CD4-positive, alpha-beta memory T cell (primary cell): ENCODE measurements at regions not wholly inside any gene's neighbourhood (a gene's known extent, or its start where the extent isn't known, plus 50 kb on each side); places are given as distances from the start of the nearest gene placed in this dataset.

Experiments
- CTCF ChIA-PET: fragments of 350-600 bp; sonication (Branson Sonifier 250); formaldehyde crosslinking; loops from one replicate; lab custom pipeline; 2021; ENCODE audit warnings: inconsistent platforms; ENCODE audit not compliant: partially characterized antibody; lab: Charles Lee
- POLR2A ChIA-PET: fragments of 350-600 bp; sonication (Branson Sonifier 250); formaldehyde crosslinking; loops from one replicate; lab custom pipeline; 2021; ENCODE audit not compliant: partially characterized antibody; lab: Charles Lee
- DNase-seq, 5 donors: peaks; one replicate each; pipeline versions ENCODE4 v3.0.0 to v3.0.0-alpha.2; 2020 to 2022; ENCODE audit warnings: mixed read lengths in 1 of 5
- H3K27ac ChIP-seq: one replicate; pipeline ENCODE4 v1.7.0; 2013; ENCODE audit warnings: low read depth, low read length
- H3K27me3 ChIP-seq: 2 replicates; pipeline ENCODE4 v1.7.0; 2013; ENCODE audit warnings: mild to moderate bottlenecking, low read length, moderate library complexity; ENCODE audit not compliant: insufficient read depth
- H3K36me3 ChIP-seq: 2 replicates; pipeline ENCODE4 v1.7.0; 2013; ENCODE audit warnings: mild to moderate bottlenecking, low read length, moderate library complexity; ENCODE audit not compliant: insufficient read depth
- H3K4me1 ChIP-seq: 2 replicates; pipeline ENCODE4 v1.7.0; 2013; ENCODE audit warnings: mild to moderate bottlenecking, low read length, moderate library complexity; ENCODE audit not compliant: insufficient read depth
- H3K4me3 ChIP-seq, 2 donors: one replicate each; pipeline ENCODE4 v1.7.0; 2013; ENCODE audit warnings: low read length in 2 of 2, mild to moderate bottlenecking in 1 of 2
- H3K9me3 ChIP-seq, 2 donors: one replicate each; pipeline ENCODE4 v1.7.0; 2013; ENCODE audit warnings: low read length in 2 of 2, control low read depth in 1 of 2; ENCODE audit not compliant: control insufficient read depth in 1 of 2
- H3K27ac Mint-ChIP-seq, 7 donors: one replicate each; pipeline ENCODE4 v1.8.0; 2020 to 2021; ENCODE audit warnings: mixed read lengths in 7 of 7, mild to moderate bottlenecking in 6 of 7, inconsistent platforms in 3 of 7, moderate library complexity in 3 of 7
- H3K27me3 Mint-ChIP-seq, 2 donors: one replicate each; pipeline ENCODE4 v1.8.0; 2020 to 2021; ENCODE audit warnings: mixed read lengths in 2 of 2
- H3K36me3 Mint-ChIP-seq, 2 donors: one replicate each; pipeline ENCODE4 v1.8.0; 2020 to 2021; ENCODE audit warnings: mixed read lengths in 2 of 2, inconsistent platforms in 1 of 2, mild to moderate bottlenecking in 1 of 2
- H3K4me1 Mint-ChIP-seq, 4 donors: one replicate each; pipeline ENCODE4 v1.8.0; 2020 to 2021; ENCODE audit warnings: mixed read lengths in 4 of 4, mild to moderate bottlenecking in 1 of 4
- H3K4me3 Mint-ChIP-seq, 8 donors: one replicate each; pipeline ENCODE4 v1.8.0; 2020 to 2021; ENCODE audit warnings: mixed read lengths in 8 of 8, mild to moderate bottlenecking in 7 of 8, moderate library complexity in 6 of 8, inconsistent platforms in 3 of 8
- H3K9me3 Mint-ChIP-seq, 8 donors: one replicate each; pipeline ENCODE4 v1.8.0; 2020 to 2021; ENCODE audit warnings: mixed read lengths in 8 of 8, mild to moderate bottlenecking in 5 of 8, inconsistent platforms in 3 of 8, moderate library complexity in 1 of 8
- intact Hi-C: fragments of 100-400 bp; cut with micrococcal nuclease; formaldehyde crosslinking; loops from one replicate; pipeline ENCODE4 v1.15.1; 2023

DNA sequence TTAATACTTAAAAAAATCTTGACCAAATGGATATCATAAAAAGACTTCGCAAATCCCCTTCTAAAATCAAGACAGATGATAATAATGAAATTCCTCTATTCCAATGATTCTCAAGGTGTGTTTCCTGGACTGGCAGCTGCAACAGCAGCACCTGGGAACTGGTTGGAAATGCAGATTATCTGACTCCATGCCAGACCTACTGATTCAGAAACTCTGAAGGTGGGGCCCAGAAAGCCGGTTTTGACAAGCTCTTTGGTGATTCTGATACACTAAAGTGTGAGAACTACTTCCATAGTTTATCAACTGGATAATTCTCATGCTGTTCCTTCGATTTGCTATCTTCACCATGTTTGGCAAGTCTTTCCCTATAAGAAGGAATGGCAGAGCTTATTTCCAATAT, 252.1 kb downstream of the COL12A1 start:
- POLR2A ChIA-PET = no interaction called here
- no peak overlapping the region for H3K27ac Mint-ChIP-seq
- peaks cover 0 to 5% (median 2%) of the 10 kb centered on the region in 8 donors for H3K9me3 Mint-ChIP-seq
- H3K4me1 ChIP-seq = no peaks in the 10 kb centered on the region
- CTCF ChIA-PET = no interaction called here
- intact Hi-C loops = no loop called here
- H3K36me3 Mint-ChIP-seq = no peaks in the 10 kb centered on the region
- no peaks in the 10 kb centered on the region for H3K27me3 Mint-ChIP-seq
- no peaks in the 10 kb centered on the region for H3K27me3 ChIP-seq
- no peaks in the 10 kb centered on the region for H3K4me1 Mint-ChIP-seq
- H3K9me3 ChIP-seq = no peaks in the 10 kb centered on the region
- no peak overlapping the region for H3K27ac ChIP-seq
- H3K36me3 ChIP-seq = no peaks in the 10 kb centered on the region
- no peak overlapping the region for H3K4me3 ChIP-seq
- no peak overlapping the region for H3K4me3 Mint-ChIP-seq
- DNase-seq = no peak

DNA sequence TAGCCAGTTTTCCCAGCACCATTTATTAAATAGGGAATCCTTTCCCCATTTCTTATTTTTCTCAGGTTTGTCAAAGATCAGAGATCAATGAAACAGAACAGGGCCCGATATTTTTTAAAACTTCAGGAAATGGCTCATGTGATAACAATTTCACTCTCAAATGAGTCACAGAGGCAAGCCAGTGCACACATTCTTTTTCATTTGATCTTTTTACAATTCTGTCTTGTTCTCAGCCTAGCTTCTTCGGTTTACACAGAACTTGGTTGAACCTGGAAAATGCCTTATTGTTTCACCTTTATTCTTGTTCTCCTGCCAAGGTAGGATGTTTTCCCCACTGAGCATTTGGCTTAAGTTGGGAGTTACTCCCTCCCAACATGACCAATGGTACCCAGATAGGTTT, 258.9 kb downstream of the COL12A1 start:
- ChIA-PET POLR2A (no interaction called here), CTCF (no interaction called here)
- no peak overlapping the region for H3K27ac ChIP-seq
- H3K36me3 Mint-ChIP-seq = no peaks in the 10 kb centered on the region
- no peaks in the 10 kb centered on the region for H3K4me1 ChIP-seq
- DNase-seq = no peak
- peaks cover 0 to 4% (median 2%) of the 10 kb centered on the region in 8 donors for H3K9me3 Mint-ChIP-seq
- H3K36me3 ChIP-seq = no peaks in the 10 kb centered on the region
- H3K4me3 ChIP-seq = no peak overlapping the region
- H3K4me3 Mint-ChIP-seq = no peak overlapping the region
- no peaks in the 10 kb centered on the region for H3K27me3 ChIP-seq
- H3K27me3 Mint-ChIP-seq = no peaks in the 10 kb centered on the region
- H3K27ac Mint-ChIP-seq = no peak overlapping the region
- no peaks in the 10 kb centered on the region for H3K9me3 ChIP-seq
- no peaks in the 10 kb centered on the region for H3K4me1 Mint-ChIP-seq
- intact Hi-C loops = no loop called here

DNA sequence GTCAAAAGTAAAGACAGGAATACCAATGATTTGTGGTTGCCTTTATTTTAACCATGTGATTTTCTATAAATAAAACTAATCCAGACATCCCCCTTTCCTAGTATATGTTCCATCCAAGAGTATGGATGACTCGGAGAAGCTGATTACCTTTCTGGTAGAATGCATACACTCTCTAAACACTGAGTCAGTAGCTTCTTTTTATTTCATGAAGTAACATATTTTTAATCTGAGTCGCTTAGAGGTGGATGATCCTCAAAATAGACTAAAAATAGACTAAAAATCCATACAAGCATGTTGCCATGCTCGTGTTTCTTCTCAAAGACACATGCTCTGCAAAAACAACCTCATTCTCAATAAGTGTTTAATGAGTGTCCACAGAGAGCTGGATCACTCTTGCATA, 263.7 kb downstream of the COL12A1 start:
- Histone ChIP-seq H3K36me3 (no peaks in the 10 kb centered on the region), H3K27ac (no peak overlapping the region), H3K4me1 (no peaks in the 10 kb centered on the region), H3K4me3 (no peak overlapping the region), H3K9me3 (no peaks in the 10 kb centered on the region), H3K27me3 (no peaks in the 10 kb centered on the region)
- ChIA-PET POLR2A (no interaction called here), CTCF (no interaction called here)
- no peak for DNase-seq
- Mint-ChIP-seq H3K27ac (no peak overlapping the region), H3K4me1 (no peaks in the 10 kb centered on the region), H3K4me3 (no peak overlapping the region), H3K9me3 (peaks cover 0 to 4% (median 0%) of the 10 kb centered on the region in 8 donors), H3K36me3 (no peaks in the 10 kb centered on the region), H3K27me3 (no peaks in the 10 kb centered on the region)
- intact Hi-C loops = no loop called here

DNA sequence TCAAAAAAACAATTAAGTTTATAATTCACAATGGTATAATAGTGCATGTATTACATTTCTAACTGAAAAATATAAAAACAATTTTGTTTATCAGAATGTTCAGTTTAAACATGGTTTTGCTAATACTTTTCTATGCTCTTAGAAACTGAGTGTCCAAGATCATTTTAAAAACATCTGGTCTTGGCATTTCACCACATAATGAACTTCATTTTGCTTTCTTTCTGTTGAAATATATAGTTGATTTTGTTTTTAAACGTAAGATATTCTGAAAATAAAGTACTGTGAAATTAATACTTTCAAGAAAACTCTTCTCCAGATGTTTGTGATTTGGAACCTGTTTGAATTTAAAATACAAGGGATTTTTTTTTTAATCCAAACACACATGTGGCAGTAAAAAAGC, 264.4 kb downstream of the COL12A1 start:
- POLR2A ChIA-PET = no interaction called here

DNA sequence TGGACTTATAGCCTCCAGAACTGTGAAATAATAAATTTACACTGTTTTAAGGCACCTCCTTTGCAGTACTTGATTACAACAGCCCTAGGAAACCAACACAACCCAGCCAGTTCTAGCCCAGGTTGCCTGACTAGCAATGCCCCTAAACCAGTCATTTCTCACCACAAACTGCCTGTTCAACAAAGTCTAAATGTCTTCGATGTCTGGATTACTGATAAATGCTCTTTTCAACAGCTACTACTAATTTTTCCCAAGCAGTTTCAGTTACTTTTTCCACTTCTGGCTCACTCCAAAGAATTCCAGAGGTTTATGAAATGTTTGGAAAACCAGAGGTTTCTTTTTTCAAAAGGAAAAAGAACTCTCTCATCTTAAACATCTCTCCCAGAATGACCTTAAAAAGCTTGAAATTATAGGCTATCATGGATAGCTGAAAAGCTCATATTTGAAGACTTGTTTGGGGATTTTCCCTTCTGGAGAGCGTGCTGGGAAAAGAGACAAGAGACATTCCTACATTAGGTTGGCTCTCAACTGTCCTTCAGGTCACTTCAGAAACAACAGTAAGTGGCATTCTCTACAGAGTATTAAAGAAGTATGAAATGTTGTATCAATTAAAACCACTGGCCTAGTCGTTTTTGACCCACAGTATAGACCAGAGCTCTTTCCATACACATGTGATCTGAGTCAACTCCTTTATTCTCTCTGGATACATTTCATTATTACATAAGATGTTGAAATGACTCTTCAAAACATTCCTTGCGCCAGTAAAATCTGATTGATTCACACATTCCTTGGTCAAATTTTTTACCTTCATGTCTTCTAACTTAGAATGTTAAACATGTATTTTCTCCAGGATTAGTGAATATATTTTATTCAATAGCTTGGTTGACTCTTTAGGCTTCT, 265.9 kb downstream of the COL12A1 start:
- H3K36me3 ChIP-seq = no peaks in the 10 kb centered on the region
- ChIA-PET CTCF (no interaction called here), POLR2A (no interaction called here)
- intact Hi-C loops = no loop called here
- no peak overlapping the region for H3K4me3 ChIP-seq
- H3K27me3 ChIP-seq = no peaks in the 10 kb centered on the region
- peaks cover 0 to 5% (median 0%) of the 10 kb centered on the region in 8 donors for H3K9me3 Mint-ChIP-seq
- no peaks in the 10 kb centered on the region for H3K4me1 ChIP-seq
- no peak overlapping the region for H3K27ac ChIP-seq
- H3K36me3 Mint-ChIP-seq = no peaks in the 10 kb centered on the region
- H3K4me3 Mint-ChIP-seq = no peak overlapping the region
- no peaks in the 10 kb centered on the region for H3K27me3 Mint-ChIP-seq
- H3K4me1 Mint-ChIP-seq = no peaks in the 10 kb centered on the region
- H3K27ac Mint-ChIP-seq = no peak overlapping the region
- H3K9me3 ChIP-seq = no peaks in the 10 kb centered on the region
- no peak for DNase-seq

More for the DNA sequence above, 264.4 kb downstream of the COL12A1 start:
- Mint-ChIP-seq H3K4me1 (no peaks in the 10 kb centered on the region), H3K4me3 (no peak overlapping the region), H3K27ac (no peak overlapping the region), H3K36me3 (no peaks in the 10 kb centered on the region), H3K9me3 (peaks cover 0 to 5% (median 0%) of the 10 kb centered on the region in 8 donors), H3K27me3 (no peaks in the 10 kb centered on the region)
- intact Hi-C loops = no loop called here
- Histone ChIP-seq H3K27me3 (no peaks in the 10 kb centered on the region), H3K36me3 (no peaks in the 10 kb centered on the region), H3K27ac (no peak overlapping the region), H3K9me3 (no peaks in the 10 kb centered on the region), H3K4me3 (no peak overlapping the region), H3K4me1 (no peaks in the 10 kb centered on the region)
- CTCF ChIA-PET = no interaction called here
- no peak for DNase-seq

DNA sequence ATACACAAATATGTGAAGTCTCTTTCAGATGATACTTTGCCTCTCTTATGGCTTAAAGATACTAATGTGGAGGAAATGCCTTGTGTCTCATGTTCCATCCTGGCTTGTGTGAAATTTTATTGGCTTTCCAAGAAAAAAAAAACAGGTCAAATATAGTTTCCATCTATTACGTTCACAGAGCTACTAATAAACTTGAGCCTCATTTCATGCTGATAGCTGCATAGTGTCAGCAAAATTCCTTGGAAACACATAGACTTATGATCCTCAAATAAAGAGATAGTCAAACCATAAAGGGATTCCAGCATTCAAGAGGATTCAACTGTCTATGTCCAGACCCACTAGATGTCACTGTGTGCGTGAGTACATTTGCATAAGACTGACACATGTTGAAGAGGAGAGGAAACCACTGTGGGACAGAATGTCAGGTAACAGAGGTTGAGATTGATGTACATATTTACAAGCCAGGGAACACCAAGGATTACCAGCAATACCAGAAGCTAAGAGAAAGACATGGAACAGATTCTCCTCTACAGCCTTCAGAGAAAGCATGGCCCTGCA, 266.6 kb downstream of the COL12A1 start:
- CTCF ChIA-PET = no interaction called here
- Histone ChIP-seq H3K36me3 (no peaks in the 10 kb centered on the region), H3K4me3 (no peak overlapping the region), H3K27ac (no peak overlapping the region), H3K4me1 (no peaks in the 10 kb centered on the region), H3K27me3 (no peaks in the 10 kb centered on the region), H3K9me3 (no peaks in the 10 kb centered on the region)
- H3K27ac Mint-ChIP-seq = no peak overlapping the region
- H3K4me3 Mint-ChIP-seq = no peak overlapping the region
- no peaks in the 10 kb centered on the region for H3K4me1 Mint-ChIP-seq
- no peaks in the 10 kb centered on the region for H3K27me3 Mint-ChIP-seq
- peaks cover 0 to 5% (median under 1%) of the 10 kb centered on the region in 8 donors for H3K9me3 Mint-ChIP-seq
- intact Hi-C loops = no loop called here
- POLR2A ChIA-PET = no interaction called here
- H3K36me3 Mint-ChIP-seq = no peaks in the 10 kb centered on the region
- no peak for DNase-seq

DNA sequence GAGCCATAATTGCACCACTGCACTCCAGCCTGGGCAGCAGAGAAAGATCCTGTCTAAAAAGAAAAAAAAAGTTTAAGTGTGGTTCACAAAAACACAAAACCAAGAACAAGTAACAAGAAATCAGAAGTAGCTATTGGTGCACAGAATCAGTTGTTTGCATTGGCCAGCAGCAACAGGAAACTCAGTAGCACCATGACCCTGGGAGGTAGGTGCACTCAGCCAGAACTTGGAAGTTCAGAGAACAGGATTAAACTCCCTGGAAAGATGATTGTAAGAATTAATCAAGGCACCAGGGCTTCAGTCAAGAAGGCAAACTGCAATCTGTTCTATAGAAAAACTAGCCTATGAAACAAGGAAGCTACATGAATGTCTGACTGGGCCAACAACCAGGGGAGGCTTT, 267.9 kb downstream of the COL12A1 start:
- Histone ChIP-seq H3K27me3 (no peaks in the 10 kb centered on the region), H3K4me3 (no peak overlapping the region), H3K36me3 (no peaks in the 10 kb centered on the region), H3K9me3 (no peaks in the 10 kb centered on the region), H3K27ac (no peak overlapping the region), H3K4me1 (no peaks in the 10 kb centered on the region)
- Mint-ChIP-seq H3K36me3 (no peaks in the 10 kb centered on the region), H3K4me1 (no peaks in the 10 kb centered on the region), H3K27ac (no peak overlapping the region), H3K27me3 (no peaks in the 10 kb centered on the region), H3K9me3 (peaks cover 0 to 2% (median 0%) of the 10 kb centered on the region in 8 donors), H3K4me3 (no peak overlapping the region)
- CTCF ChIA-PET = no interaction called here
- intact Hi-C loops = no loop called here
- no peak for DNase-seq
- POLR2A ChIA-PET = no interaction called here
